Cardiac muscle cell (in vitro differentiated cells and primary cell): ENCODE measurements at regions not wholly inside any gene's neighbourhood (a gene's known extent, or its start where the extent isn't known, plus 50 kb on each side); places are given as distances from the start of the nearest gene placed in this dataset.

ENCODE experiments used
- DNase-seq, 2 donors: peaks; one replicate each; pipeline versions ENCODE4 v3.0.0 to v3.0.0-alpha.2; 2010 to 2017; ENCODE audit warnings: low read depth in 1 of 2, low spot score in 1 of 2
- H3K27ac ChIP-seq: fragments of 200-600 bp; sonication (generic); 2 replicates; pipeline ENCODE4 v1.5.1; 2016
- H3K27me3 ChIP-seq: fragments of 200-600 bp; sonication (generic); 2 replicates; pipeline ENCODE4 v1.6.0; 2016; ENCODE audit warnings: control low read depth
- H3K36me3 ChIP-seq: fragments of 200-600 bp; sonication (generic); 2 replicates; pipeline ENCODE4 v1.5.1; 2016; ENCODE audit warnings: control low read depth
- H3K4me1 ChIP-seq: fragments of 200-600 bp; sonication (generic); 2 replicates; pipeline ENCODE4 v1.8.1; 2017; ENCODE audit warnings: low read depth, mild to moderate bottlenecking, mixed run types
- H3K4me3 ChIP-seq: fragments of 200-600 bp; sonication (generic); 2 replicates; pipeline ENCODE4 v1.5.1; 2016; ENCODE audit warnings: mild to moderate bottlenecking
- H3K9me3 ChIP-seq: fragments of 200-600 bp; sonication (generic); 2 replicates; pipeline ENCODE4 v1.5.1; 2017; ENCODE audit warnings: low read depth, mild to moderate bottlenecking, control low read depth
- TF ChIP-seq, protein P1 (sequence below): IDR thresholded peaks from 2 replicates; pipeline ENCODE4 v1.5.1; 2012; ENCODE audit warnings: low read depth, mild to moderate bottlenecking, low read length

DNA sequence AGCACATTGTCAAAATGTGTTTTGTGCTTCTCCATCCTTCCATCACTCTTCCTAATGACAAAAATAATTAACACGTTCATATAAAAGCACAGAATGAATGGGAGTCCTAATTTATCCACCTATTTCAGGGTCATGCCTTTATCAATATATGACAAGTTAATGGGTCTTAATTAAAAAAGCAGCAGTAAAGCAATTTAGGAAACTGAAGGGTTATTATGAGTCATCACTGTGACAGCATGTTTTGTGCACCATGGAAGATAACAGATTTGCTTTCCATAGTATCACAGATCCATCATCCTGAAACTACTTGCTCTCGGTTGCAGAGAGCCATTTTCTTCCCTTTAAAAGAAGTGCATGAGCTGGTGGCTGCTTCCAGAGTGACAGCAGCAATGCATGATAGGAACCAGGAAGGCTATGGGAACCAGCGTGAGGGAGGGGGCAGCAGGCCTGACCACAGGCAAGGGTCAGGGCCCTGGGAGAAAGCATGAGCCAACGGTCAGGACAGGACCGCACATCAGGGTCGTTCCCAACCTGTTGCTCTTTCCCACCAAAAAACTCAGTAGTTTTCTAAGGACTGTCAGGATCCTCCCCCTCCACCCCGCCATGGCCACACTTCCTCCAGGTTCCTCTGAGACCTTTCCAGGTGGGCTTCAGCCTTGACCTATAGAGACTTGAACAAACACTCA is 784.1 kb downstream of the UQCRFS1 start:
- TF ChIP-seq, protein P1, sequence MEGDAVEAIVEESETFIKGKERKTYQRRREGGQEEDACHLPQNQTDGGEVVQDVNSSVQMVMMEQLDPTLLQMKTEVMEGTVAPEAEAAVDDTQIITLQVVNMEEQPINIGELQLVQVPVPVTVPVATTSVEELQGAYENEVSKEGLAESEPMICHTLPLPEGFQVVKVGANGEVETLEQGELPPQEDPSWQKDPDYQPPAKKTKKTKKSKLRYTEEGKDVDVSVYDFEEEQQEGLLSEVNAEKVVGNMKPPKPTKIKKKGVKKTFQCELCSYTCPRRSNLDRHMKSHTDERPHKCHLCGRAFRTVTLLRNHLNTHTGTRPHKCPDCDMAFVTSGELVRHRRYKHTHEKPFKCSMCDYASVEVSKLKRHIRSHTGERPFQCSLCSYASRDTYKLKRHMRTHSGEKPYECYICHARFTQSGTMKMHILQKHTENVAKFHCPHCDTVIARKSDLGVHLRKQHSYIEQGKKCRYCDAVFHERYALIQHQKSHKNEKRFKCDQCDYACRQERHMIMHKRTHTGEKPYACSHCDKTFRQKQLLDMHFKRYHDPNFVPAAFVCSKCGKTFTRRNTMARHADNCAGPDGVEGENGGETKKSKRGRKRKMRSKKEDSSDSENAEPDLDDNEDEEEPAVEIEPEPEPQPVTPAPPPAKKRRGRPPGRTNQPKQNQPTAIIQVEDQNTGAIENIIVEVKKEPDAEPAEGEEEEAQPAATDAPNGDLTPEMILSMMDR, result no peak
- DNase-seq, result no peak
- Histone ChIP-seq H3K9me3 (no peaks in the 10 kb centered on the region), H3K36me3 (no peaks in the 10 kb centered on the region), H3K4me1 (no peaks in the 10 kb centered on the region), H3K4me3 (no peak overlapping the region), H3K27ac (no peak overlapping the region), H3K27me3 (no peaks in the 10 kb centered on the region)

DNA sequence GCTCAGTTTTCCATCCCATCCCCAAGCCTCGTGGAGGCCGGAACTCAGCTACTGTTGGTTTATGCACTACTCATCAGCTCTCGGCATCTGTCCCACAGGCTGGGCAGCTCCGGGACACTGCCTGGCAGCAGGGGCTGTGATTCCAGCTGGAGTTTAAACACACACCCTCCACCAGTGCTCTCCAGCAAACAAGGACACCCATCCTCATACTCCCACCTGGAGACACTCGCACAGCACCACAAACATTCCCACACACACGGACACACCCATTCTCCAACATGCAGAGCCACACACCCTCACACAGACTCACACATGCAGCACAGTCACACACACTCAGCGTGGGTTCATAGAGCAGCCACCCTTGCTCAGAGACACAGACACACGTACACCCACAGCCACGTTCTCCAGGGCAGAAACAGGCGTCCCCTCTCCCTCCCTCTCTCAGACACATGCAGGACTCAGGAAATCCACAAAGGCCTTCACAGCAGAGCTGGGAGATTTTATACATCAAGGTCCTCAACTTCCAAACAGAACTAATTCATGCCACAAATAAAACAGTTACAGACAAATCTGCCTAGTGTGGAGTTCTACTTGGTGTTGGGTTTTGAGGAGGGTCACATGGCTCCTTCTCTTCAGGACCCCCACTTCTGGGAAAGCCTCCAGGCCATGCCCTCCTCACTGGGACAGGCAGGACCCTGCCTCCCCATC is 785.4 kb downstream of the UQCRFS1 start:
- Histone ChIP-seq H3K9me3 (no peaks in the 10 kb centered on the region), H3K27me3 (no peaks in the 10 kb centered on the region), H3K4me1 (no peaks in the 10 kb centered on the region), H3K36me3 (no peaks in the 10 kb centered on the region), H3K4me3 (no peak overlapping the region), H3K27ac (no peak overlapping the region)
- DNase-seq, result no peak
- TF ChIP-seq, protein P1, result no peak

DNA sequence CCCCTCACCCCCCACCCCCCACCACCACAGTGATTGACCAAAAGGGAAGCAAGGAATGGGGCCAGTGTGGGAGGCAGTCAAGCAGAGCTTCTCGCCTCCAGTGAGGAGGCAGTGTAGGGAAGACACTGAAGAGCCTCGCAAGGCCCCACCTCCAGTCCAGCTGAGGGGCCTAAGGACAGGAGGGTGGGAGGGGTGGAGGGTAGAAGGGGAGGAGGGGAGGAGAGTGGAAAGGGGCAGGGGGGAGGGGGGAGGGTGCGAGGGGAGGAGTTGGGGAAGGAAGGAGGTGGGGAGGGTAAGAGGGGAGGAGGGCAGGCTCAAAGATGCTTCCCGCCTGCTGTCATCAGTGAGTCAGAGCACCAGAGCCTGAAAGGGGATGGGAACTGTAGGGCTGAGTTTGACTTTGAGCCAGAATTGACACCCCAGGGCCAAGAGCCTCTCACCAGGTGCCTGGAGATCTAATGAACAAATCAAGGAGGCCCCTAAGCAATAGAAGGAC is 786.2 kb downstream of the UQCRFS1 start:
- Histone ChIP-seq H3K4me1 (no peaks in the 10 kb centered on the region), H3K27ac (no peak overlapping the region), H3K27me3 (no peaks in the 10 kb centered on the region), H3K9me3 (no peaks in the 10 kb centered on the region), H3K36me3 (no peaks in the 10 kb centered on the region), H3K4me3 (no peak overlapping the region)
- TF ChIP-seq, protein P1, result no peak
- peak in 1 of 2 donors; percentile 42 for DNase-seq

DNA sequence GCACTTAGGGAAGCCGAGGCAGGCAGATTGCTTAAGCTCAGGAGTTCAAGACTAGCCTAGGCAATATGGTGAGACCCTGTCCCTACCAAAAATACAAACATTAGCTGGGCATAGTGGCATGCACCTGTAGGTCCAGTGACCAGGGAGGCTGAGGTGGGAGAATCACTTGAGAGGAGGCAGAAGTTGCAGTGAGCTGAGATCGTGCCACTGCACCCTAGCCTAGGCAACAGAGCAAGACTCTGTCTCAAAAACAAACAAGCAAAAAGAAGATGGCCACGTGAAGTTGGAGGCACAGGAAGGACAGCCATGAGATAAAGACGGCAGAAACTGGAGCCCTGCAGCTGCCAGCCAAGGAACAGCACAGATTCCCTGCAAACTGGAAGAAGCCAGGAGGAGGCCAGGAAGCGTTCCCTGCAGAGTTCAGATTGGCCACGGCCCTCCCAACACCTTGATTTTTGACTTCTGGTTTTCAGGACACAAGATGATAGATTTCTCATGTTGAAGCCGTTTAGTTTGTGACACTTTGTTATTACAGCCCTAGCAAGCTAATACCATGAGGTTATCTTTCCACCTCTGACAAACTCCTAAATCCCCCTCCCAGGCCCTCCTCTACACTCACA is 786.7 kb downstream of the UQCRFS1 start:
- Histone ChIP-seq H3K36me3 (no peaks in the 10 kb centered on the region), H3K4me1 (no peaks in the 10 kb centered on the region), H3K27ac (no peak overlapping the region), H3K4me3 (no peak overlapping the region), H3K9me3 (no peaks in the 10 kb centered on the region), H3K27me3 (no peaks in the 10 kb centered on the region)
- DNase-seq, result peak in 1 of 2 donors; percentile 13
- TF ChIP-seq, protein P1, result no peak

DNA sequence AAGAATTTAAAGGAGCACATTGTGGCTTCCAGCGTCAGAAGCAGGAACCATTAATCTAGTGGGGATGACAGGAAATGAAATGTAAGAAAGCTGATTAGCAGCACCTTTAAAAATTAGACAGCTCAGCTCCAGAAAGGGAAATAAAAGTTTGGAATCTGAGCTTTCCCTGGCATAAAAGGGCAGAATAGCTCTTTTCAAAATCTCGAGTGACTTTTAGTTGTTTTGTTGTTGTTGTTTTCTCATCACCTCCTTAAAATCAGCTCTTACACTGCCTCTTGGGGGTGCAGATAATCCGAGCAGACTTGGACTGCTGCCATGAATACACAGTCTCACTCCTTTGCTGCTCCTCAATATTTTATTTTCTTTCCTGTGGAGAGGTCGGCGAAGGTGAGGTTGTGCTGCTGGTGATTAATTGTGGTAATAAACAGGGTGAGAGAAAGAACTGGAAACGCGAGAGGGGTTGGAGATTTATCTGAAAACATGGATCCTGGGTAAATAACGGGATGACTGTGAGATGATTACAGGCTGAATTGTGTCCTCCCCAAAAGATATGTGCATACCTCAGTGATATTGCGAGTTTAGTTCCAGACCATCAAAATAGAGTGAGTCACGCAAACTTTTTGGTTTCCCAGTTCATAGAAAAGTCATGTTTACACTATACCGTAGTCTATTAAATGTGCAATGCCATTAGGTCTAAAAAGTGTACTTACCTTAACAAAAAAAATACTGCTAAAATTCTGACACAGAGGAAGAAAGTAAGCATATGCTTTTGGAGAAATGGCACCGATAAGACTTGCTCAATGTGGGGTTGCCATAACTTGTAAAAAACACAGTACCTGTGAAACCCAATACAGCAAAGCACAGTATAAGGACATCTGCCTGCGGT is 787.7 kb downstream of the UQCRFS1 start:
- Histone ChIP-seq H3K27me3 (no peaks in the 10 kb centered on the region), H3K27ac (no peak overlapping the region), H3K4me3 (no peak overlapping the region), H3K36me3 (no peaks in the 10 kb centered on the region), H3K4me1 (no peaks in the 10 kb centered on the region), H3K9me3 (no peaks in the 10 kb centered on the region)
- peak in 1 of 2 donors; percentile 39 for DNase-seq
- TF ChIP-seq, protein P1, result no peak
